Natural killer cell (primary cell): ENCODE measurements at regions not wholly inside any gene's neighbourhood (a gene's known extent, or its start where the extent isn't known, plus 50 kb on each side); places are given as distances from the start of the nearest gene placed in this dataset.
"Not testable (repeated sequence)": the region's sequence is repeated elsewhere in the genome, so short reads cannot be mapped to it uniquely, and the experiment has no call there.

Source experiments
- ATAC-seq, 3 donors: fragments of 150-1000 bp in 2 of 3; fragments of 200-7000 bp in 1 of 3; cut with Tn5 transposase; 1 replicate in 1 of 3; 2 replicates in 2 of 3; pipeline ENCODE4 v1.10.0; 2021; ENCODE audit warnings: mild to moderate bottlenecking in 2 of 3, moderate library complexity in 2 of 3
- DNase-seq, 2 donors: peaks; one replicate each; pipeline versions ENCODE4 v3.0.0 to v3.0.0-alpha.2; 2013 to 2021; ENCODE audit warnings: mixed read lengths in 1 of 2
- H3K27ac ChIP-seq: one replicate; pipeline ENCODE4 v1.5.1; 2013; ENCODE audit warnings: mild to moderate bottlenecking, low read length
- H3K27me3 ChIP-seq: one replicate; pipeline ENCODE4 v1.6.1; 2013; ENCODE audit warnings: low read length; ENCODE audit not compliant: control insufficient read depth, insufficient read depth
- H3K36me3 ChIP-seq: one replicate; pipeline ENCODE4 v1.6.1; 2013; ENCODE audit warnings: low read length; ENCODE audit not compliant: control insufficient read depth, insufficient read depth
- H3K4me1 ChIP-seq: one replicate; pipeline ENCODE4 v1.6.1; 2013; ENCODE audit warnings: low read length; ENCODE audit not compliant: control insufficient read depth, insufficient read depth
- H3K4me3 ChIP-seq: one replicate; pipeline ENCODE4 v1.5.1; 2013; ENCODE audit warnings: low read length
- H3K9me3 ChIP-seq: one replicate; pipeline ENCODE4 v1.6.1; 2013; ENCODE audit warnings: low read length; ENCODE audit not compliant: control insufficient read depth, insufficient read depth
- H3K27ac Mint-ChIP-seq, 2 donors: one replicate each; pipeline ENCODE4 v1.8.0; 2022; ENCODE audit warnings: mild to moderate bottlenecking in 2 of 2, mixed read lengths in 2 of 2, moderate library complexity in 1 of 2
- H3K27me3 Mint-ChIP-seq, 2 donors: one replicate each; pipeline ENCODE4 v1.8.0; 2022; ENCODE audit warnings: low read depth in 2 of 2, mixed read lengths in 2 of 2
- H3K36me3 Mint-ChIP-seq: one replicate; pipeline ENCODE4 v1.8.0; 2022; ENCODE audit warnings: mixed read lengths
- H3K4me1 Mint-ChIP-seq, 2 donors: one replicate each; pipeline ENCODE4 v1.8.0; 2022; ENCODE audit warnings: mixed read lengths in 2 of 2
- H3K4me3 Mint-ChIP-seq: one replicate; pipeline ENCODE4 v1.8.0; 2022; ENCODE audit warnings: mild to moderate bottlenecking, moderate library complexity, mixed read lengths
- H3K9me3 Mint-ChIP-seq, 2 donors: one replicate each; pipeline ENCODE4 v1.8.0; 2022; ENCODE audit warnings: mixed read lengths in 2 of 2
- WGBS: methylation state at CpG from one replicate; pipeline ENCODE4 v1.1.7; 2013; ENCODE audit warnings: missing lambda C conversion rate; ENCODE audit not compliant: insufficient coverage; 5-methylcytosine and 5-hydroxymethylcytosine counted together
- intact Hi-C: fragments of 100-400 bp; cut with micrococcal nuclease; formaldehyde crosslinking; loops from one replicate; pipeline ENCODE4 v1.14.2; 2022
- TF ChIP-seq, protein P1 (sequence below): fragments of 200-600 bp; IDR thresholded peaks from one replicate; pipeline ENCODE4 v1.8.0; 2022; ENCODE audit warnings: antibody characterized with exemption

DNA sequence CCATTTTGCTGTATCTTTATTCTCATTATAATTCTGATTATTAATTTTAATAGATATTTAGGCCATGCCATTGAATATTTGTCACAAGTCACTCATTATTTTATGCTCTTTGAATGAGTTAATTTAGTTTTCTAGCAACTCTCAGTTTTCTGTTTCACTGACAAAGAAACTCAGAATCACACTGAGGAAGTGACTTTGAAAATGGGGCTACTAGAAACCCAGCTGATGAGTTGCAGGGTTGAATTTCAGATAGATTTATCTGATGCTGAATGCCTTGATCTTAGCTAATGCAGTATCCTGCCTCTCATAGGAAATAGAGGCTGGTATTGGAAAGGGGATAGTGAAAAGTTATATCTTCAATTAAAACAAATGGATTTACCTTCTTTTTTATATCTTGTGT, 67.4 kb upstream of the PLA2G4A start:
- Mint-ChIP-seq H3K4me1 (no peaks in the 10 kb centered on the region), H3K4me3 (no peak overlapping the region), H3K27me3 (no peaks in the 10 kb centered on the region), H3K36me3 (no peaks in the 10 kb centered on the region), H3K9me3 (no peaks in the 10 kb centered on the region), H3K27ac (no peak overlapping the region)
- H3K27ac ChIP-seq, result no peak overlapping the region
- H3K36me3 ChIP-seq, result no peaks in the 10 kb centered on the region
- H3K9me3 ChIP-seq, result no peaks in the 10 kb centered on the region
- H3K4me1 ChIP-seq, result no peaks in the 10 kb centered on the region
- H3K4me3 ChIP-seq, result no peak overlapping the region
- intact Hi-C loops, result no loop called here
- no peaks in the 10 kb centered on the region for H3K27me3 ChIP-seq
- TF ChIP-seq, protein P1, sequence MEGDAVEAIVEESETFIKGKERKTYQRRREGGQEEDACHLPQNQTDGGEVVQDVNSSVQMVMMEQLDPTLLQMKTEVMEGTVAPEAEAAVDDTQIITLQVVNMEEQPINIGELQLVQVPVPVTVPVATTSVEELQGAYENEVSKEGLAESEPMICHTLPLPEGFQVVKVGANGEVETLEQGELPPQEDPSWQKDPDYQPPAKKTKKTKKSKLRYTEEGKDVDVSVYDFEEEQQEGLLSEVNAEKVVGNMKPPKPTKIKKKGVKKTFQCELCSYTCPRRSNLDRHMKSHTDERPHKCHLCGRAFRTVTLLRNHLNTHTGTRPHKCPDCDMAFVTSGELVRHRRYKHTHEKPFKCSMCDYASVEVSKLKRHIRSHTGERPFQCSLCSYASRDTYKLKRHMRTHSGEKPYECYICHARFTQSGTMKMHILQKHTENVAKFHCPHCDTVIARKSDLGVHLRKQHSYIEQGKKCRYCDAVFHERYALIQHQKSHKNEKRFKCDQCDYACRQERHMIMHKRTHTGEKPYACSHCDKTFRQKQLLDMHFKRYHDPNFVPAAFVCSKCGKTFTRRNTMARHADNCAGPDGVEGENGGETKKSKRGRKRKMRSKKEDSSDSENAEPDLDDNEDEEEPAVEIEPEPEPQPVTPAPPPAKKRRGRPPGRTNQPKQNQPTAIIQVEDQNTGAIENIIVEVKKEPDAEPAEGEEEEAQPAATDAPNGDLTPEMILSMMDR, result no peak
- DNase-seq (no peak), ATAC-seq (no peak)

DNA sequence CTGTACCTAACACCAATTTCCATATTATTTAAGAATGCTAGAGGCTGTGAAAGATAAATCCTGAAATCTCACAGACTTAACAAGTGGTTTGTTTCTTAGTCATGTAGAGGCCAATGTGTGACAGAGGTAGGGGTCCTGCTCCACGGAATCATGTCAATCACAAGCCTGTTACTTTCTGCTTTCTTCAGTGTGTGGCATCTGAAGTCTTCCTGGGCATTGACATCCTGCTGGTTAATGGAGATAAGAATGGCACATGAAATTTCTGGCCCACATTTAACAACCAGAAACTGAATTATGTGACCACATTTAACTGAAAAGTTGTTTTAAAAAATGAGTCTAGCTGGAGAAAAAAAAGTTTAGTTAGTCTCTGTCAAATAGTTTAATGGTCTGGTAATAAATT, 68.3 kb upstream of the PLA2G4A start:
- no peaks in the 10 kb centered on the region for H3K36me3 Mint-ChIP-seq
- no peaks in the 10 kb centered on the region for H3K36me3 ChIP-seq
- intact Hi-C loops, result no loop called here

DNA sequence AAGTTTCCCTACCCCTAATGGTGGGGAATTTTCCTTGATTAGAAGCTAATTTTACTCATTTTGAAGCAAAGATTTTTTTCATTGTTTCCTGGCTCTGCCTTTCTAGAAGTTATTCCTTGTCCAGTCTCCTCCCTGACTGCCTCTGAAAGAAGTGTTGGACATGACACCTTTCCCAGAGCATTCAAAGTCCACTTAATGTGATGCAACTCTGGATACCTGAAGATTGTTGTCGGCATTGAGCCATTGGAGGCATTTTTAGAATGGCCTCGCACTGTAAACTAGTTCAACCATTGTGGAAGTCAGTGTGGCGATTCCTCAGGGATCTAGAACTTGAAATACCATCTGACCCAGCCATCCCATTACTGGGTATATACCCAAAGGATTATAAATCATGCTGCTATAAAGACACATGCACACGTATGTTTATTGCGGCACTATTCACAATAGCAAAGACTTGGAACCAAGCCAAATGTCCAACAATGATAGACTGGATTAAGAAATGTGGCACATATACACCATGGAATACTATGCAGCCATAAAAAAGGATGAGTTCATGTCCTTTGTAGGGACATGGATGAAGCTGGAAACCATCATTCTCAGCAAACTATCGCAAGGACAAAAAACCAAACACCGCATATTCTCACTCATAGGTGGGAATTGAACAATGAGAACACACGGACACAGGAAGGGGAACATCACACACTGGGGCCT, 69.7 kb upstream of the PLA2G4A start:
- H3K9me3 Mint-ChIP-seq, H3K9me3 ChIP-seq, H3K27me3 ChIP-seq, H3K36me3 ChIP-seq, H3K27ac Mint-ChIP-seq, intact Hi-C loops, H3K27me3 Mint-ChIP-seq, H3K4me1 ChIP-seq, H3K36me3 Mint-ChIP-seq, ATAC-seq, H3K4me3 ChIP-seq, H3K27ac ChIP-seq, H3K4me3 Mint-ChIP-seq, DNase-seq, H3K4me1 Mint-ChIP-seq: not testable (repeated sequence)
- WGBS, result 84% methylated on average over 3 of the region's 8 CpGs

More for the DNA sequence above, 68.3 kb upstream of the PLA2G4A start:
- no peaks in the 10 kb centered on the region for H3K9me3 ChIP-seq
- ATAC-seq, result no peak
- Mint-ChIP-seq H3K27me3 (no peaks in the 10 kb centered on the region), H3K4me3 (no peak overlapping the region), H3K27ac (no peak overlapping the region), H3K9me3 (no peaks in the 10 kb centered on the region), H3K4me1 (no peaks in the 10 kb centered on the region)
- 12% methylated on average over 1 of the region's 1 CpG for WGBS
- H3K27ac ChIP-seq, result no peak overlapping the region
- TF ChIP-seq, protein P1, result no peak
- H3K4me3 ChIP-seq, result no peak overlapping the region
- no peaks in the 10 kb centered on the region for H3K4me1 ChIP-seq
- no peak for DNase-seq
- H3K27me3 ChIP-seq, result no peaks in the 10 kb centered on the region

DNA sequence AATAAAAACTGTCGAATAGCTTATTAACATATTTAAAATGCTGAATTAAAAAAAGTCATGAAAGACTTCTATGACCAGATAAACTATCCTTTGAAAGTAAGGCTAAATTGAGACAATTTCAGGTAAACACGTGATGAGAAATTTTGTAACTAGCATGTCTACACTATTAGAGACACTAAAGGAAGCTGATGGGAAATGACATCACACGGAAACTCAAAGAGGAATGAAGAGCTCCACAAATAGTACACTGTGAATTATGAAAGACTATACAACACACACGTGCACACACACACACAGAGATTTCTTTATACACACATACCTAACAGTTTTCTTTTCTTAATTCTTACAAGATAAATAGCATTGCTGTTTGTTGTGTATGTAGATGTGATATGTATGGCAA, 70.9 kb upstream of the PLA2G4A start:
- H3K9me3 Mint-ChIP-seq, result no peaks in the 10 kb centered on the region
- WGBS, result 86% methylated on average over 1 of the region's 4 CpGs
- no peaks in the 10 kb centered on the region for H3K27me3 Mint-ChIP-seq
- H3K9me3 ChIP-seq, result no peaks in the 10 kb centered on the region
- H3K4me3 Mint-ChIP-seq, result no peak overlapping the region
- no peaks in the 10 kb centered on the region for H3K27me3 ChIP-seq
- no peak overlapping the region for H3K4me3 ChIP-seq
- DNase-seq, result no peak
- no peak overlapping the region for H3K27ac Mint-ChIP-seq
- TF ChIP-seq, protein P1, result no peak
- no peak for ATAC-seq
- H3K36me3 ChIP-seq, result no peaks in the 10 kb centered on the region
- intact Hi-C loops, result no loop called here
- no peaks in the 10 kb centered on the region for H3K4me1 Mint-ChIP-seq
- H3K4me1 ChIP-seq, result no peaks in the 10 kb centered on the region
- no peak overlapping the region for H3K27ac ChIP-seq
- no peaks in the 10 kb centered on the region for H3K36me3 Mint-ChIP-seq
